Psoas muscle (tissue), 7 donors: ENCODE measurements at regions not wholly inside any gene's neighbourhood (a gene's known extent, or its start where the extent isn't known, plus 50 kb on each side); places are given as distances from the start of the nearest gene placed in this dataset.

Experiments
- ATAC-seq, 4 donors: fragments of 200-7000 bp; cut with Tn5 transposase; one replicate each; pipeline ENCODE4 v1.9.1; 2020; ENCODE audit warnings: moderate library complexity in 3 of 4, mild to moderate bottlenecking in 2 of 4
- DNase-seq, 2 donors: peaks; one replicate each; pipeline ENCODE4 v3.0.0-alpha.2; 2020
- H3K27ac ChIP-seq: fragments of 200-600 bp; one replicate; pipeline ENCODE4 v1.8.0; 2022
- H3K27me3 ChIP-seq, 3 donors: fragments of 200-600 bp in 1 of 3; one replicate each; pipeline versions ENCODE4 v1.6.1 to v1.8.0; 2013 to 2022; ENCODE audit warnings: low read length in 2 of 3, mild to moderate bottlenecking in 2 of 3, moderate library complexity in 1 of 3; ENCODE audit not compliant: insufficient read depth in 3 of 3
- H3K36me3 ChIP-seq, 2 donors: fragments of 200-600 bp in 1 of 2; one replicate each; pipeline versions ENCODE4 v1.6.1 to v1.8.0; 2013 to 2022; ENCODE audit warnings: low read depth in 1 of 2, mild to moderate bottlenecking in 1 of 2, moderate library complexity in 1 of 2; ENCODE audit not compliant: insufficient read depth in 1 of 2
- H3K4me1 ChIP-seq: fragments of 200-600 bp; one replicate; pipeline ENCODE4 v1.8.0; 2022
- H3K4me3 ChIP-seq: fragments of 200-600 bp; one replicate; pipeline ENCODE4 v1.8.0; 2022; ENCODE audit warnings: mild to moderate bottlenecking
- H3K9me3 ChIP-seq: fragments of 200-600 bp; one replicate; pipeline ENCODE4 v1.8.0; 2022
- WGBS, 3 donors: extraction: QIAGEN DNeasy Blood & Tissue Kit; methylation state at CpG; one replicate each; pipeline versions ENCODE4 v1.1.6 to v1.1.7; 2013; 5-methylcytosine and 5-hydroxymethylcytosine counted together
- intact Hi-C, 2 donors: fragments of 100-400 bp; cut with DNase I; formaldehyde crosslinking; loops; one replicate each; pipeline versions ENCODE4 v1.11.0 to v1.14.2; 2022
- TF ChIP-seq, protein P1 (sequence below): fragments of 200-600 bp; IDR thresholded peaks from one replicate; pipeline ENCODE4 v1.8.0; 2022; ENCODE audit warnings: antibody characterized with exemption
- donor health status: healthy with polysubstance abuse.
- donor health status: DM: no; HTN: no; CAD: no; lungs with moderate emphysema.
- donor health status: Bipolar disorder and iron deficiency.
- donor health status: healthy.
- donor health status: DM: yes; HTN: yes; CAD: no.
- donor health status: DM: no; HTN: no; CAD: no.
- donor health status: DM: yes; HTN: yes; CAD: no.

DNA sequence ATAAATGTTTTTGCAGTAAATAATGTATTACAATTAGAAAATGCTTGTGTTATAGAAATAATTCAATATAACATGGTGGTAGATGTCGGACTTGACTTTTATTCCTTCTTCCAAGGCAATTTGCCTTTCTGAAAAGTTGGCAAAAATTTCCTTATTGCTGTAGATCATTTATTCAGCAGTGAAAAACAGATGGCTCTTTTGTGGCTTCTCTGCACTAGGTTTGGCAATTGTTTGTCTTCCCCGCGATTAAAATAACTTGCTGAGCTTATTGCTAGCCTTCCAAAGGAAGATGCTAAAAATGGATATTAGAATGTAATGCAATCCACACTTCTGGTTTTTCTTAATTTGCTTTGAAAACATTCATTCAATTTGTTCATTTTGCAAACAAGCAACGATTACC is 1977.9 kb upstream of the ADGRL3 start:
- no peaks in the 10 kb centered on the region for H3K4me1 ChIP-seq
- WGBS, 3 donors, result 63 to 76% (median 66%) methylated on average over 4 of the region's 4 CpGs
- TF ChIP-seq, protein P1, sequence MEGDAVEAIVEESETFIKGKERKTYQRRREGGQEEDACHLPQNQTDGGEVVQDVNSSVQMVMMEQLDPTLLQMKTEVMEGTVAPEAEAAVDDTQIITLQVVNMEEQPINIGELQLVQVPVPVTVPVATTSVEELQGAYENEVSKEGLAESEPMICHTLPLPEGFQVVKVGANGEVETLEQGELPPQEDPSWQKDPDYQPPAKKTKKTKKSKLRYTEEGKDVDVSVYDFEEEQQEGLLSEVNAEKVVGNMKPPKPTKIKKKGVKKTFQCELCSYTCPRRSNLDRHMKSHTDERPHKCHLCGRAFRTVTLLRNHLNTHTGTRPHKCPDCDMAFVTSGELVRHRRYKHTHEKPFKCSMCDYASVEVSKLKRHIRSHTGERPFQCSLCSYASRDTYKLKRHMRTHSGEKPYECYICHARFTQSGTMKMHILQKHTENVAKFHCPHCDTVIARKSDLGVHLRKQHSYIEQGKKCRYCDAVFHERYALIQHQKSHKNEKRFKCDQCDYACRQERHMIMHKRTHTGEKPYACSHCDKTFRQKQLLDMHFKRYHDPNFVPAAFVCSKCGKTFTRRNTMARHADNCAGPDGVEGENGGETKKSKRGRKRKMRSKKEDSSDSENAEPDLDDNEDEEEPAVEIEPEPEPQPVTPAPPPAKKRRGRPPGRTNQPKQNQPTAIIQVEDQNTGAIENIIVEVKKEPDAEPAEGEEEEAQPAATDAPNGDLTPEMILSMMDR, result no peak
- ATAC-seq (no peak), DNase-seq (no peak)
- no peaks in the 10 kb centered on the region for H3K27me3 ChIP-seq
- H3K36me3 ChIP-seq, result no peaks in the 10 kb centered on the region
- no peak overlapping the region for H3K27ac ChIP-seq
- H3K4me3 ChIP-seq, result no peak overlapping the region
- H3K9me3 ChIP-seq, result peaks cover 3% of the 10 kb centered on the region
- intact Hi-C loops, result no loop called here

DNA sequence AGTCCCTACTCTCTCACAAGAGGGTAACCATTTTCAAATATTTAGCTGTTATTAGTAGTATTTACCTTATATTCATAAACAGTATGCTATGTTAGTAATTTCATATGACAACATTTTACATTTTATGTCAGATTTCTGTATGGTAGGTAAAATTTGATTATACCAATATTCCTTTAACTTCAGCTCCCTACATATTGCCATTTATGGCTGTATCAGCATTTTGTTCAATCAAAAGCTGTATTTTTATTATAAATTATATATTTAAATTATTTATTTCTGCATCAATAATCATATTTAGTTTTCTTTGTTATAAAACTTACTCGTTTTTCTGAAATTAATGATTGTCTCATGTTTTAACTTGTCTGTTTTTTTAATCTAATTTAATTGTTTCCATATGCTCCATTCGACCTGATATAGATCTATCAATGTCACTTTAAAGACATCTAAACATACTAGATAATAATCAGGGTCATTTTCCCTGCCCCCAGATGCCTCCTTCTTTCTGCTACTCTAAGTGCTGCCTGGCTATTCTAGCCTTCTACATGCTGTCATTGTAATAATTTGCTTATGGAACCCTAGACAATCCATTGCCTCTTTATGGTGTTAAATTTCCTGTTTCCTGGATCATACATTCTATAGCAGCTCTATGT is 1976.7 kb upstream of the ADGRL3 start:
- 24 to 28% (median 25%) methylated on average over 2 of the region's 2 CpGs for WGBS, 3 donors
- intact Hi-C loops, result no loop called here
- H3K4me1 ChIP-seq, result no peaks in the 10 kb centered on the region

DNA sequence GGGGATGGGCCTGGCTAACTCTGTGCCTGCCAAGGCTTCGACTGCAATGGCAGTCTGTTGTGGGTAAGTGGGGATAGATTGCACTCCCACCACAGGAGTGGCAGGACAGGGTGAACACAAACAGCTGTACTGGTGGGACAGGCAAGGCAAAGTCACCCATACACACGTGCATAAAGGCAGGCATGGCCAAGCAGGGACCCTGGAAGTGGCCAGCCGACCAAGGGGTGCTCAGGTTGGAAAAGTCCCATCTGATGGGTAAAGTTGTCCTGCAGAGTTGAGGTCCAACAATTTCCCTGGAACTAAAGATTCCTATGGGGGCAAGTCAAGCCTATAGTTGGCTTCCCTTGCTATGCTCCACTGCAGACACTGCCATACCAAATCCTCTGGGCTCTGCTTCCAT is 1961.9 kb upstream of the ADGRL3 start:
- H3K9me3 ChIP-seq, result peaks cover 9% of the 10 kb centered on the region
- no peak overlapping the region for H3K4me3 ChIP-seq
- ATAC-seq (no peak), DNase-seq (no peak)
- no peak overlapping the region for H3K27ac ChIP-seq
- no peaks in the 10 kb centered on the region for H3K36me3 ChIP-seq
- intact Hi-C loops, result no loop called here
- H3K4me1 ChIP-seq, result no peaks in the 10 kb centered on the region
- H3K27me3 ChIP-seq, result no peaks in the 10 kb centered on the region
- TF ChIP-seq, protein P1, result no peak
- WGBS, 3 donors, result 59 to 74% (median 73%) methylated on average over 3 of the region's 3 CpGs

More for the DNA sequence above, 1976.7 kb upstream of the ADGRL3 start:
- H3K4me3 ChIP-seq, result no peak overlapping the region
- TF ChIP-seq, protein P1, result no peak
- DNase-seq (no peak), ATAC-seq (no peak)
- no peak overlapping the region for H3K27ac ChIP-seq
- peaks cover 3% of the 10 kb centered on the region for H3K9me3 ChIP-seq
- H3K27me3 ChIP-seq, result no peaks in the 10 kb centered on the region
- no peaks in the 10 kb centered on the region for H3K36me3 ChIP-seq

DNA sequence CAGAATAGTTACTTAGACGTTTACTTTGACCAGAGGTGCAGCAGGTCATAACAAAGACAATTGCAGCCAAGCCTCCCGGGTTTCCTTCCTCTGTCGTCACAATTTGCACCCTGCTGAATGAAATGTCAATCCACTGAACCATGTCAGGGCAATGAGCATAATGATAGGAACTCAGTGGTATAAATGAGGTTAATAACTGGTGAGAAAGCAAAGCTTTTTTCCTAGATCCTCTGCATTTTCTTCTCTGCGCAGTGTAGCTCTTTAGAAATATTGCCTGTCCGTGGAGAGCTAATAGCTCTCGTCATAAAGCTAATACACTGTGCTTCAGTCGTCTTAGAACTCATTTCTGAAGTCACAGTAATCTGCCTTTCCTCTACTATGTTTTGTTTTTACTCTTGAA is 1960.1 kb upstream of the ADGRL3 start:
- Histone ChIP-seq H3K27me3 (no peaks in the 10 kb centered on the region), H3K4me1 (no peaks in the 10 kb centered on the region), H3K27ac (no peak overlapping the region), H3K36me3 (no peaks in the 10 kb centered on the region), H3K4me3 (no peak overlapping the region), H3K9me3 (peaks cover 9% of the 10 kb centered on the region)
- TF ChIP-seq, protein P1, result no peak
- no peak for ATAC-seq
- DNase-seq, result no peak
- intact Hi-C loops, result no loop called here
- 20 to 29% (median 26%) methylated on average over 7 of the region's 7 CpGs for WGBS, 3 donors

DNA sequence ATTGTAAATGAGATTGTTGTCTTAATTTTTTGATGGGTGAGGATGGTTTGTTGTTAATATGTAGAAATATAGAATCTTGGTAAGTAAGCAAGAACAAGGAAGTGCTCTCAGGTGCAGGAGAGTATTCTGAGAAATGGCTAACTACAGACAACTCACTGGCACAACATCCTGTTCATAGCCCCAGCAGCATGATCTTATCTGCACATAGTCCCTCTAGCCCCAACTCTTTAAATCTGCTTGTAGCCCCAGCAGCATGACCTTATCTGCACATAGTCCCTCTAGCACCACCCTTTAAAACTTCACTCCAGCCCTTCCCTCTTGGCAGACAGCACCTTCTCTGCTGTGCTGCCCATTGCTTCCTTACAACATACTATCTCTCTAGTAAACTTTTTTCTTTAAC is 1957.1 kb upstream of the ADGRL3 start:
- H3K4me3 ChIP-seq, result no peak overlapping the region
- intact Hi-C loops, result no loop called here
- no peak overlapping the region for H3K27ac ChIP-seq
- H3K27me3 ChIP-seq, result no peaks in the 10 kb centered on the region
- peaks cover 9% of the 10 kb centered on the region for H3K9me3 ChIP-seq
- DNase-seq (no peak), ATAC-seq (no peak)
- TF ChIP-seq, protein P1, result no peak
- no peaks in the 10 kb centered on the region for H3K4me1 ChIP-seq
- H3K36me3 ChIP-seq, result no peaks in the 10 kb centered on the region
